Chondrocyte (in vitro differentiated cells): ENCODE measurements at regions not wholly inside any gene's neighbourhood (a gene's known extent, or its start where the extent isn't known, plus 50 kb on each side); places are given as distances from the start of the nearest gene placed in this dataset.

Experiments used
- DNase-seq: peaks from one replicate; pipeline ENCODE4 v3.0.0; 2021; ENCODE audit warnings: mixed read lengths, low spot score
- H3K27ac Mint-ChIP-seq: one replicate; pipeline ENCODE4 v1.8.0; 2021; ENCODE audit warnings: mild to moderate bottlenecking, moderate library complexity, mixed read lengths; ENCODE audit not compliant: unreplicated experiment
- H3K27me3 Mint-ChIP-seq: 2 replicates; pipeline ENCODE4 v1.8.0; 2021; ENCODE audit warnings: low read depth, mixed read lengths
- H3K36me3 Mint-ChIP-seq: 2 replicates; pipeline ENCODE4 v1.8.0; 2021; ENCODE audit warnings: low read depth, mixed read lengths
- H3K4me1 Mint-ChIP-seq: 2 replicates; pipeline ENCODE4 v1.8.0; 2021; ENCODE audit warnings: low read depth, mild to moderate bottlenecking, mixed read lengths
- H3K4me3 Mint-ChIP-seq: one replicate; pipeline ENCODE4 v1.8.0; 2021; ENCODE audit warnings: mild to moderate bottlenecking, moderate library complexity, mixed read lengths; ENCODE audit not compliant: unreplicated experiment
- H3K9me3 Mint-ChIP-seq: 2 replicates; pipeline ENCODE4 v1.8.0; 2021; ENCODE audit warnings: low read depth, mixed read lengths
- TF ChIP-seq, protein P1 (sequence below): fragments of 200-600 bp; sonication (generic); IDR thresholded peaks from 2 replicates; pipeline ENCODE4 v1.5.0; 2021; ENCODE audit warnings: antibody characterized with exemption, mild to moderate bottlenecking, moderate library complexity

DNA sequence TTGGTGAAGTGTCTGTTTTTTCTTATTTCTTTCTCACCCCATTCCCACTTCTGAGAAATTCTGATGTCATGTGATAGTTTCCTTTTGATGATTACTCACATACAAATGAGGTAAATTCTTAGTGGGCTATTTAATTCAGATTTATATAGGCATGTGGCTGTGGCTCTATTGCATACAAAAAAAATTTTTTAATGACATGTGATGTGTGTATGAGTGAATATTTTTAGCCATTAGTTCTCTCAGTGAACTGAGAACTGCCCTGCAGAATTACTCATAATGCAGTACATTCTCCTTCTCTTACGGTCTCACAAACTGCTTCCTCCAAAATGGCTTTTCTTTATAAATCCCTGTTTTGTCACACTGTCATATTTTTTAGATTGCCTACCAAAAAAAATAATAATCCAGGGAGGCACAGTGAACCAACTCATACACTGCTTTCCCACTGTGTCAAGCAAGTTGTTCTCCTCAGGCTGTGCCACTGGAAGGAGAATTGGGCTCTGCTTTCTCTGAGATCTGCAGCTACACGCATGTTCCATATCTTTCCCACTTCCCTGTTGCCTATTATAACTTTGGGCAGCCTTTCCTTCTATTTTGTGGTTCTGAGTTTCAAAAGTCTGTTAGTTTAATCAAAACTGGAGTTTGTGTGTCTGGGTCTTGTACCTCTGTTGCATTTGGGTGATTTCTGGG lies 415.7 kb upstream of the THBS1 start:
- peaks cover 36% of the 10 kb centered on the region for H3K4me1 Mint-ChIP-seq

DNA sequence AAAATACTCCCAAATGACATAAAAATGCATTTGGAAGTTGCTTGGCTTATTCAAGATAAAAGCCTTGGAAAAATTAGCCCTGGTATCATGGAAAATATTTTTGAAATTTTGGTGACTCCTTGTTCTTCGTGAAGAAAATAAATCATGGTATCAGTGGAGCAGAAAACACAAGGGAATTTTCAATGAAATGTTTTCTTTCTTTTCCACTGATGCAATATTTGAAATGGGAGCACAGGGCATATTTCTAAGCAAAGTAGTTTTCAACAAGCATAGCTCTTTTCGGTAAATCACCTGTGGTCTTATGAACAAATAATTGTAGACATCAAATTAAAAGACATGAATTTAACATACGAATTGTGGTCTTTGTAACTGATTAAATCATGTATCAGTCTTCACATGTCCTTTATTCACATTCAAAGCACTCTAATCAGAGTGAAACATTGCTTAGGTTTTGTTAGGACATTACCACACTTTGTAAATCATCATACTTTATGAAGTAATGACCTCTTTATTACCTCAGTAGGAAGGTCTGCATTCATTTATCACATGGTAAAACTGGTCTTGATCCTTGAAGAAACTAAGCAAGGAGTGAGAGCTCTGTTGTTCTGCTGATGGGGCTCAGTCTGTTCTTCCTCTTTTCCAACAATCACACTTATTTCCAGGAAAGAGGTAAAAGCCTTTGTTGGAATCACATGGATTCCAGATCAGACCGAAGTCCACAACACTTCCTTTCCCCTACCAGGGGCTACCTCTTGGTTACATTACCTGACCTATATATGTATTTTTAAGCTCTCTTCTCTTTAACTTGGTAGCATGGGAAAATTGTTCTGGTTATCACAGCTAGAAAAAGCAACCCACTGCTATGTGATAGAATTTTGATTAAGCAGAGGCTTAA lies 413.5 kb upstream of the THBS1 start:
- TF ChIP-seq, protein P1, sequence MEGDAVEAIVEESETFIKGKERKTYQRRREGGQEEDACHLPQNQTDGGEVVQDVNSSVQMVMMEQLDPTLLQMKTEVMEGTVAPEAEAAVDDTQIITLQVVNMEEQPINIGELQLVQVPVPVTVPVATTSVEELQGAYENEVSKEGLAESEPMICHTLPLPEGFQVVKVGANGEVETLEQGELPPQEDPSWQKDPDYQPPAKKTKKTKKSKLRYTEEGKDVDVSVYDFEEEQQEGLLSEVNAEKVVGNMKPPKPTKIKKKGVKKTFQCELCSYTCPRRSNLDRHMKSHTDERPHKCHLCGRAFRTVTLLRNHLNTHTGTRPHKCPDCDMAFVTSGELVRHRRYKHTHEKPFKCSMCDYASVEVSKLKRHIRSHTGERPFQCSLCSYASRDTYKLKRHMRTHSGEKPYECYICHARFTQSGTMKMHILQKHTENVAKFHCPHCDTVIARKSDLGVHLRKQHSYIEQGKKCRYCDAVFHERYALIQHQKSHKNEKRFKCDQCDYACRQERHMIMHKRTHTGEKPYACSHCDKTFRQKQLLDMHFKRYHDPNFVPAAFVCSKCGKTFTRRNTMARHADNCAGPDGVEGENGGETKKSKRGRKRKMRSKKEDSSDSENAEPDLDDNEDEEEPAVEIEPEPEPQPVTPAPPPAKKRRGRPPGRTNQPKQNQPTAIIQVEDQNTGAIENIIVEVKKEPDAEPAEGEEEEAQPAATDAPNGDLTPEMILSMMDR, result no peak
- Mint-ChIP-seq H3K27me3 (no peaks in the 10 kb centered on the region), H3K9me3 (peaks cover 16% of the 10 kb centered on the region), H3K4me3 (no peak overlapping the region), H3K4me1 (peaks cover 46% of the 10 kb centered on the region), H3K36me3 (peaks cover 3% of the 10 kb centered on the region), H3K27ac (peak overlapping the region; percentile 45)
- no peak for DNase-seq

More for the DNA sequence above, 415.7 kb upstream of the THBS1 start:
- DNase-seq, result no peak
- TF ChIP-seq, protein P1, result no peak
- Mint-ChIP-seq H3K27me3 (no peaks in the 10 kb centered on the region), H3K27ac (peak overlapping the region; percentile 88), H3K4me3 (no peak overlapping the region), H3K36me3 (peaks cover 3% of the 10 kb centered on the region), H3K9me3 (peaks cover 22% of the 10 kb centered on the region)

DNA sequence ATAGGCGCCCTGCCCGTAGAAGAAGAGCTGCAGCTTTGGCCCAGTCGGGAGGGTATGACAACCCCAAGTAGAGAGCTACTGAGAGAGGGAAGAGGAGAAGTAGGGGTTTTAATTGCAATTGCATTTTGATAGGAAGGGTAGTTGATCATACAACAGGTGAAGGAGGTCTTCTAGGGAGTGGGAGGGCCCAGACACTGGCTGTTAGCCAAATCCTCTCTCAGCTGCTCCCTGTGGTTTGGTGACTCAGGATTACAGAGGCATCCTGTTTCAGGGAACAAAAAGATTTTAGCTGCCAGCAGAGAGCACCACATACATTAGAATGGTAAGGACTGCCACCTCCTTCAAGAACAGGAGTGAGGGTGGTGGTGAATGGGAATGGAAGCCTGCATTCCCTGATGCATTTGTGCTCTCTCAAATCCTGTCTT lies 408.9 kb upstream of the THBS1 start:
- Mint-ChIP-seq H3K36me3 (no peaks in the 10 kb centered on the region), H3K4me1 (peaks cover 42% of the 10 kb centered on the region), H3K9me3 (no peaks in the 10 kb centered on the region), H3K4me3 (peak overlapping the region; percentile 37), H3K27me3 (no peaks in the 10 kb centered on the region), H3K27ac (peak overlapping the region; percentile 88)
- TF ChIP-seq, protein P1, result peak; percentile 88
- DNase-seq, result no peak

DNA sequence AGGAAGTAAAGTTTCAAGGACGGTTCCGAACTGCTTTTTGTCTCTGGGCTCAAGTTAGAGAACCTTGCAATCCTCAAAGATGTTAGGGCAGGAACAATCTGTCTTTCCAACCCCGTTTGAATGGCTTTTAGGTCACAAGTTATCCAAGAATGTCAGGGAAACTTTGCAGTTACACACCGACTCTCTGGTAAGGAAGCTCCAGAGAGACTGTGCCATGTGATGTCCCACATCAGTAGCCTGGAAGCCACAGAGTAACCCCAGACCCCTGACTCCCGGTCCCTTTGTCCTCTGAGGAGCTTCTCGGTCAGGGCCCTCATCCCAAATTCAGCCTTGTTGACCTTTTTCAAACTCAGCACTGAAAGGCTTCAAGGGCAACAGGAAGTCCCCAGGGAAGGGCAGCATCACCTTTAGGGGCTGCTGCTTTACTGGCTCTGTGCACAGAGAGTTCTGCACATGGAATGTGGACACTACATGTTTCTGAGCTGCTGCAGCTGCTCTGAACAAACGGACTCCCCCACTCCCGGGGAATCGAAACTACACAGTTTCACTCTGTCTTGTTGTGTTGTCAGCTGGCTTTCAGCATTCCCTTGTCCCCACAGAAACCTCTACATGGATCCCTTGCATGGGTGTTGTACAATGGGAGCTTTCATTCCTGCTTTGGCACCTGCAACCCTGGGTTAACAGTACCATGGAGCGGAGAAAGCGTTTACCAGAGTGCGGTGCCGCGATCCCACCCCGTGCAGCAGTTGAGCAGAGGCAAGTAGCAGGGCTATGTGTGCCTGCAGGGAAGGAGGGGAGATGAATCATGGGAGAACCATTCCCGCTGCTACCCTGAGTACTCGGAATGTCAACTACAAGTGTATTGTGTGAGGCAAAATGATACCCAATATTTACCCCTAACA lies 408.2 kb upstream of the THBS1 start:
- Mint-ChIP-seq H3K36me3 (no peaks in the 10 kb centered on the region), H3K9me3 (no peaks in the 10 kb centered on the region), H3K4me3 (peak overlapping the region; percentile 71), H3K4me1 (peaks cover 40% of the 10 kb centered on the region), H3K27me3 (no peaks in the 10 kb centered on the region), H3K27ac (peak overlapping the region; percentile 88)
- TF ChIP-seq, protein P1, result peak; percentile 45
- no peak for DNase-seq
